SK-N-MC (cell line): ENCODE measurements at regions not wholly inside any gene's neighbourhood (a gene's known extent, or its start where the extent isn't known, plus 50 kb on each side); places are given as distances from the start of the nearest gene placed in this dataset.

Experiments used
- EZH2 ChIP-seq: fragments of 200-600 bp; sonication (generic); IDR thresholded peaks from one replicate; pipeline ENCODE4 v1.6.1; 2017; ENCODE audit warnings: antibody characterized with exemption
- POLR2AphosphoS5 ChIP-seq: IDR thresholded peaks from 2 replicates; pipeline ENCODE4 v1.6.1; 2012; ENCODE audit warnings: mild to moderate bottlenecking, low read depth, low read length, borderline replicate concordance

GRCh38 chr10:128296253-128297007, 170.2 kb upstream of the MKI67 start:
- TF ChIP-seq EZH2 (no peak), POLR2AphosphoS5 (no peak)
